ENCODE measurements at regions not wholly inside any gene's neighbourhood (a gene's known extent, or its start where the extent isn't known, plus 50 kb on each side); places are given as distances from the start of the nearest gene placed in this dataset.

DNA sequence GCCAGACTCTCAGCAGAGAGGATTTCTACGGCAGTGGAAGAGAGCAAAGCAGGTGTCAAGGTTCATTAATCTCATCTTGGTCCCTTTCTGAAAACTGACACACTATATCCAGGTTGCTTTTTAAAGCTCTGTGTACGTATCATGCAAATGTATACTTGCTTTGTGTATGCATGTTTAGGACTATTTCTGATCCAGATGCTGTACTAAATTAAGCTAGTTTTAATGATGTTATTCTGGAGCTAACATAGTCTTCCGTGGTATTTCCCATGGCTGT lies 59.2 kb upstream of the SNX9 start:
- TF ChIP-seq TAF1 (IDR thresholded peaks at IDR 0.05; ENCODE audit: borderline replicate concordance, low read depth, low read length), result no peak
- no peak for TF ChIP-seq POLR2A (IDR thresholded peaks at IDR 0.05; ENCODE audit: low read depth, low read length)
- no peak for TF ChIP-seq POLR2AphosphoS5 (IDR thresholded peaks at IDR 0.05; ENCODE audit: low read depth, low read length)
